Spleen (tissue), 7 donors: ENCODE measurements at regions not wholly inside any gene's neighbourhood (a gene's known extent, or its start where the extent isn't known, plus 50 kb on each side); places are given as distances from the start of the nearest gene placed in this dataset.

ENCODE experiments used
- POLR2A ChIP-seq, 3 donors: fragments of 450-650 bp; IDR thresholded peaks; one replicate each; pipeline ENCODE4 v1.5.1; 2017; ENCODE audit warnings: antibody characterized with exemption in 3 of 3, mild to moderate bottlenecking in 1 of 3
- TF ChIP-seq, protein P1 (sequence below), 11 experiments: fragments of 200-600 bp in 7 of 11; fragments of 450-650 bp in 4 of 11; sonication (generic) in 4 of 11; IDR thresholded peaks in 8 of 11; conservative IDR thresholded peaks in 3 of 11; 1 replicate in 7 of 11; 2 replicates in 4 of 11; pipeline versions ENCODE4 v1.4.0 to v1.8.0; 2016 to 2021; ENCODE audit warnings: antibody characterized with exemption in 11 of 11, inconsistent platforms in 4 of 11, mild to moderate bottlenecking in 1 of 11
- donor health status: DM: no; HTN: no; CAD: no; lungs with moderate emphysema.
- donor health status: DM: no; HTN: no; CAD: no.
- donor health status: DM: no; HTN: no; CAD: no.

DNA sequence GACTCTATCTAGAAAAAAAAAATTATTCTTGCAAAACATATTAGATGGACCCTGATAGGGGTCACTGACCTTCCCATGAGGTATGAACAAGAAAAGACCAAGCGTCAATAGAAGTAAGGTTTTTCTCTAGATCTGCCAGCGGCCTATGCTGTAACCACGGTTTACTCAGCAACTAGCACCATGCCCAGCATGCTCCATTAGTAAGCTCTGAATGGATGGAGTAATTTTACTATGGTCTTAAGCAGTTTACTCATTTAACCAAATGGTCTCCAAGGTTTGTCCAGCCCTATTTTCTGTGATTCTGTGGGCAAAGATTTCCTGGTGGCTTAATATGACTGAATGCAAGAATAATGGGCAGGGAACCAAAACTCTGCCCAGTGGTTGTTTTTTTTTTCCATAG is 113.9 kb downstream of the ADSS2 start:
- TF ChIP-seq, protein P1, sequence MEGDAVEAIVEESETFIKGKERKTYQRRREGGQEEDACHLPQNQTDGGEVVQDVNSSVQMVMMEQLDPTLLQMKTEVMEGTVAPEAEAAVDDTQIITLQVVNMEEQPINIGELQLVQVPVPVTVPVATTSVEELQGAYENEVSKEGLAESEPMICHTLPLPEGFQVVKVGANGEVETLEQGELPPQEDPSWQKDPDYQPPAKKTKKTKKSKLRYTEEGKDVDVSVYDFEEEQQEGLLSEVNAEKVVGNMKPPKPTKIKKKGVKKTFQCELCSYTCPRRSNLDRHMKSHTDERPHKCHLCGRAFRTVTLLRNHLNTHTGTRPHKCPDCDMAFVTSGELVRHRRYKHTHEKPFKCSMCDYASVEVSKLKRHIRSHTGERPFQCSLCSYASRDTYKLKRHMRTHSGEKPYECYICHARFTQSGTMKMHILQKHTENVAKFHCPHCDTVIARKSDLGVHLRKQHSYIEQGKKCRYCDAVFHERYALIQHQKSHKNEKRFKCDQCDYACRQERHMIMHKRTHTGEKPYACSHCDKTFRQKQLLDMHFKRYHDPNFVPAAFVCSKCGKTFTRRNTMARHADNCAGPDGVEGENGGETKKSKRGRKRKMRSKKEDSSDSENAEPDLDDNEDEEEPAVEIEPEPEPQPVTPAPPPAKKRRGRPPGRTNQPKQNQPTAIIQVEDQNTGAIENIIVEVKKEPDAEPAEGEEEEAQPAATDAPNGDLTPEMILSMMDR (IDR thresholded peaks at IDR 0.05 in 8 of 11, conservative IDR thresholded peaks at IDR 0.05 in 3 of 11): no peak
- no peak for TF ChIP-seq POLR2A (IDR thresholded peaks at IDR 0.05)
